ENCODE measurements at regions not wholly inside any gene's neighbourhood (a gene's known extent, or its start where the extent isn't known, plus 50 kb on each side); places are given as distances from the start of the nearest gene placed in this dataset.

GRCh38 chr7:33854801-33855350 lies 50.5 kb upstream of the BMPER start:
- Histone ChIP-seq H3K79me2 (ENCODE audit: insufficient read depth, low read length) (no peaks in the 10 kb centered on the region), H3K27me3 (ENCODE audit: control insufficient read depth in 1 of 2, insufficient read depth in 2 of 2, low read length in 2 of 2) (0 out of 5 replicates have a peak, but pooled peaks cover 0 to 4% of the 10 kb centered on the region in 2 experiments), H3K36me3 (replicated peaks in 1 of 2; ENCODE audit: control insufficient read depth in 1 of 2, insufficient read depth in 2 of 2, low read length in 2 of 2) (no peaks in the 10 kb centered on the region), H3K9me3 (ENCODE audit: low read length) (no peaks in the 10 kb centered on the region), H3K27ac (ENCODE audit: extremely low read length, insufficient read depth, low read length) (no peak overlapping the region), H3K4me2 (ENCODE audit: low read depth, low read length) (no peak overlapping the region), H2AFZ (ENCODE audit: low read length) (no peak overlapping the region), H3K4me3 (replicated peaks in 1 of 3; ENCODE audit: insufficient read depth in 1 of 3, low read depth in 2 of 3, low read length in 3 of 3) (no peak overlapping the region), H4K20me1 (ENCODE audit: insufficient read depth, low read length) (no peaks in the 10 kb centered on the region), H3K4me1 (ENCODE audit: insufficient read depth, low read length) (no peaks in the 10 kb centered on the region), H3K9ac (ENCODE audit: insufficient read depth, low read depth, low read length) (no peak overlapping the region)
- ATAC-seq (no peak), FAIRE-seq (no peak), DNase-seq (ENCODE audit: low spot score) (no peak)
- in situ Hi-C loops (cut with HindIII; ENCODE audit: extremely low pct_ligation_motif_present, low pct_unique_long_range_greater_than_20kb) = no loop called here
- ChIA-PET CTCF (ENCODE audit: low intra/inter-chr PET ratio, low total read pairs) (no interaction called here), POLR2A (no interaction called here)
- 27% methylated on average over 4 of the region's 4 CpGs for WGBS (ENCODE audit: low lambda C conversion rate)
- no TSS peak for BruUV-seq (replicated peaks)
- intact Hi-C loops (cut with micrococcal nuclease; ENCODE audit: unreplicated experiment) = no loop called here
- TF ChIP-seq PHF21A (CRISPR knock-in tag; IDR thresholded peaks at IDR 0.05) = no peak
- no peak for TF ChIP-seq MIXL1 (CRISPR knock-in tag; IDR thresholded peaks at IDR 0.05)
- TF ChIP-seq ZBTB21 (CRISPR knock-in tag; IDR thresholded peaks at IDR 0.05) = no peak
- TF ChIP-seq ZNF878 (CRISPR knock-in tag; IDR thresholded peaks at IDR 0.05) = no peak
- no peak for TF ChIP-seq ZNF761 (CRISPR knock-in tag; conservative IDR thresholded peaks at IDR 0.05)
- no peak for TF ChIP-seq ZBTB43 (CRISPR knock-in tag; conservative IDR thresholded peaks at IDR 0.05)
- no peak for TF ChIP-seq ZNF652 (CRISPR knock-in tag; IDR thresholded peaks at IDR 0.05; ENCODE audit: borderline replicate concordance, low read depth)
- no peak for TF ChIP-seq CBX1 (IDR thresholded peaks at IDR 0.05; ENCODE audit: low read depth)
- TF ChIP-seq GATAD1 (CRISPR knock-in tag; IDR thresholded peaks at IDR 0.05) = no peak
- TF ChIP-seq ZBTB1 (CRISPR knock-in tag; IDR thresholded peaks at IDR 0.05; ENCODE audit: borderline replicate concordance) = no peak
- no peak for TF ChIP-seq KAT7 (CRISPR knock-in tag; IDR thresholded peaks at IDR 0.05; ENCODE audit: borderline replicate concordance)
- TF ChIP-seq MTA3 (CRISPR knock-in tag; IDR thresholded peaks at IDR 0.05) = no peak
- no peak for TF ChIP-seq JARID2 (CRISPR knock-in tag; IDR thresholded peaks at IDR 0.05; ENCODE audit: insufficient replicate concordance)
- TF ChIP-seq RERE (CRISPR knock-in tag; IDR thresholded peaks at IDR 0.05; ENCODE audit: low read depth) = no peak
- TF ChIP-seq, protein P1, sequence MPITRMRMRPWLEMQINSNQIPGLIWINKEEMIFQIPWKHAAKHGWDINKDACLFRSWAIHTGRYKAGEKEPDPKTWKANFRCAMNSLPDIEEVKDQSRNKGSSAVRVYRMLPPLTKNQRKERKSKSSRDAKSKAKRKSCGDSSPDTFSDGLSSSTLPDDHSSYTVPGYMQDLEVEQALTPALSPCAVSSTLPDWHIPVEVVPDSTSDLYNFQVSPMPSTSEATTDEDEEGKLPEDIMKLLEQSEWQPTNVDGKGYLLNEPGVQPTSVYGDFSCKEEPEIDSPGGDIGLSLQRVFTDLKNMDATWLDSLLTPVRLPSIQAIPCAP (CRISPR knock-in tag; IDR thresholded peaks at IDR 0.05; ENCODE audit: low read depth) = no peak
- no peak for TF ChIP-seq ZNF432 (CRISPR knock-in tag; IDR thresholded peaks at IDR 0.05; ENCODE audit: borderline replicate concordance)
- TF ChIP-seq MIER3 (CRISPR knock-in tag; IDR thresholded peaks at IDR 0.05; ENCODE audit: borderline replicate concordance) = no peak
- TF ChIP-seq ISL2 (CRISPR knock-in tag; IDR thresholded peaks at IDR 0.05) = no peak
- TF ChIP-seq, protein P2, sequence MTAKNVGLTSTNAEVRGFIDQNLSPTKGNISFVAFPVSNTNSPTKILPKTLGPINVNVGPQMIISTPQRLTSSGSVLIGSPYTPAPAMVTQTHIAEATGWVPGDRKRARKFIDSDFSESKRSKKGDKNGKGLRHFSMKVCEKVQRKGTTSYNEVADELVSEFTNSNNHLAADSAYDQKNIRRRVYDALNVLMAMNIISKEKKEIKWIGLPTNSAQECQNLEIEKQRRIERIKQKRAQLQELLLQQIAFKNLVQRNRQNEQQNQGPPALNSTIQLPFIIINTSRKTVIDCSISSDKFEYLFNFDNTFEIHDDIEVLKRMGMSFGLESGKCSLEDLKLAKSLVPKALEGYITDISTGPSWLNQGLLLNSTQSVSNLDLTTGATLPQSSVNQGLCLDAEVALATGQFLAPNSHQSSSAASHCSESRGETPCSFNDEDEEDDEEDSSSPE (CRISPR knock-in tag; IDR thresholded peaks at IDR 0.05) = no peak

Data from HepG2 (cell line).